HepG2 (cell line): ENCODE measurements at regions not wholly inside any gene's neighbourhood (a gene's known extent, or its start where the extent isn't known, plus 50 kb on each side); places are given as distances from the start of the nearest gene placed in this dataset.

Source experiments
- ATAC-seq: fragments of 200-7000 bp; cut with Tn5 transposase; 3 replicates; pipeline ENCODE4 v1.9.1; 2020; ENCODE audit warnings: mild to moderate bottlenecking, moderate library complexity
- BruUV-seq: library from RNA; stranded (reverse); fragments of 400-500 nt; replicated peaks from 2 replicates; lab custom pipeline; 2021; lab: Mats Ljungman, UMichigan
- CTCF ChIA-PET: fragments of 300-600 bp; formaldehyde crosslinking; extraction: SDS; loops from one replicate; lab custom pipeline; 2021; ENCODE audit warnings: low total read pairs, inconsistent platforms, low intra/inter-chr PET ratio; lab: Yijun Ruan, JAX
- POLR2A ChIA-PET: fragments of 350-600 bp; sonication (Branson Sonifier 250); formaldehyde crosslinking; loops from one replicate; lab custom pipeline; 2020; ENCODE audit warnings: antibody characterized with exemption, inconsistent platforms; lab: Yijun Ruan, JAX
- DNase-seq: peaks from one replicate; pipeline ENCODE4 v3.0.0-alpha.2; 2015; ENCODE audit warnings: low spot score
- FAIRE-seq: peaks from 3 replicates; lab custom pipeline; 2011; peaks lifted over from hg19 to GRCh38; lab: Jason Lieb, UNC
- H2AFZ ChIP-seq: one replicate; pipeline ENCODE4 v1.6.1; 2011; ENCODE audit warnings: low read length, inconsistent platforms
- H3K27ac ChIP-seq: fragments of 300-600 bp; 3 replicates; pipeline ENCODE4 v1.8.0; 2011; ENCODE audit warnings: mixed run types, mild to moderate bottlenecking, mixed read lengths, low read length, inconsistent platforms; ENCODE audit not compliant: insufficient read depth; ENCODE audit errors: extremely low read length
- H3K27me3 ChIP-seq, 2 experiments: fragments of 200-600 bp in 1 of 2; 2 replicates in 1 of 2; 3 replicates in 1 of 2; pipeline versions ENCODE4 v1.6.0 to v1.8.0; 2011; ENCODE audit warnings: low read length in 2 of 2, mild to moderate bottlenecking in 2 of 2, moderate library complexity in 2 of 2, inconsistent platforms in 1 of 2; ENCODE audit not compliant: insufficient read depth in 2 of 2, control insufficient read depth in 1 of 2
- H3K36me3 ChIP-seq, 2 experiments: fragments of 200-600 bp in 1 of 2; replicated peaks in 1 of 2; 2 replicates in 1 of 2; 3 replicates in 1 of 2; pipeline versions ENCODE4 v1.5.1 to v1.8.0; 2011; ENCODE audit warnings: low read length in 2 of 2, inconsistent platforms in 1 of 2; ENCODE audit not compliant: insufficient read depth in 2 of 2, control insufficient read depth in 1 of 2
- H3K4me1 ChIP-seq: 2 replicates; pipeline ENCODE4 v1.5.1; 2012; ENCODE audit warnings: low read length, inconsistent platforms; ENCODE audit not compliant: insufficient read depth
- H3K4me2 ChIP-seq: 2 replicates; pipeline ENCODE4 v1.6.0; 2011; ENCODE audit warnings: low read depth, low read length, inconsistent platforms
- H3K4me3 ChIP-seq, 3 experiments: fragments of 200-600 bp in 1 of 3; sonication (generic), shearing (Covaris generic) in 1 of 3; replicated peaks in 1 of 3; 2 replicates each; pipeline ENCODE4 v1.5.1; 2011 to 2016; ENCODE audit warnings: low read length in 3 of 3, inconsistent platforms in 2 of 3, low read depth in 2 of 3, mild to moderate bottlenecking in 2 of 3, control low read depth in 1 of 3, mixed read lengths in 1 of 3; ENCODE audit not compliant: insufficient read depth in 1 of 3
- H3K79me2 ChIP-seq: one replicate; pipeline ENCODE4 v1.6.1; 2011; ENCODE audit warnings: low read length, inconsistent platforms; ENCODE audit not compliant: insufficient read depth
- H3K9ac ChIP-seq: 2 replicates; pipeline ENCODE4 v1.6.0; 2011; ENCODE audit warnings: mild to moderate bottlenecking, low read depth, low read length, inconsistent platforms; ENCODE audit not compliant: insufficient read depth
- H3K9me3 ChIP-seq: 2 replicates; pipeline ENCODE4 v1.5.1; 2012; ENCODE audit warnings: mild to moderate bottlenecking, low read length
- H4K20me1 ChIP-seq: 2 replicates; pipeline ENCODE4 v1.6.0; 2011; ENCODE audit warnings: inconsistent platforms, mild to moderate bottlenecking, low read length, moderate library complexity; ENCODE audit not compliant: insufficient read depth
- ADNP ChIP-seq: sonication (generic); formaldehyde crosslinking; IDR thresholded peaks from 2 replicates; pipeline ENCODE4 v1.4.0; 2020; ENCODE audit warnings: missing genetic modification reagents
- ARID5B ChIP-seq: IDR thresholded peaks from 2 replicates; pipeline ENCODE4 v1.4.0; 2020; ENCODE audit warnings: mild to moderate bottlenecking, missing genetic modification reagents
- CEBPB ChIP-seq: IDR thresholded peaks from 2 replicates; pipeline ENCODE4 v1.6.1; 2011; ENCODE audit warnings: low read depth, low read length, improper control_type of control experiment, borderline replicate concordance
- E2F5 ChIP-seq: sonication (generic); formaldehyde crosslinking; conservative IDR thresholded peaks from 2 replicates; pipeline ENCODE4 v1.4.0; 2020; ENCODE audit warnings: missing genetic modification reagents
- FOXA1 ChIP-seq, 2 experiments: fragments of 450-650 bp in 1 of 2; sonication (generic) in 1 of 2; formaldehyde crosslinking in 1 of 2; IDR thresholded peaks; 2 replicates each; pipeline versions ENCODE4 v1.4.0 to v1.6.1; 2016 to 2020; ENCODE audit warnings: missing genetic modification reagents in 1 of 2
- PCBP2 ChIP-seq: fragments of 200-400 bp; formaldehyde crosslinking; optimal IDR thresholded peaks from 2 replicates; pipeline ENCODE3; 2018; ENCODE audit warnings: low read length, low read depth; ENCODE audit not compliant: poor library complexity, severe bottlenecking
- SMC3 ChIP-seq: IDR thresholded peaks from 2 replicates; pipeline ENCODE4 v1.6.1; 2011; ENCODE audit warnings: low read length, improper control_type of control experiment
- ZBTB3 ChIP-seq: sonication (generic); formaldehyde crosslinking; IDR thresholded peaks from 2 replicates; pipeline ENCODE4 v1.4.0; 2020; ENCODE audit warnings: low read depth, mild to moderate bottlenecking, moderate library complexity, missing genetic modification reagents, borderline replicate concordance
- ZBTB7B ChIP-seq: sonication (generic); formaldehyde crosslinking; IDR thresholded peaks from 2 replicates; pipeline ENCODE4 v1.4.0; 2020; ENCODE audit warnings: missing genetic modification reagents
- ZNF282 ChIP-seq: fragments of 450-650 bp; IDR thresholded peaks from 2 replicates; pipeline ENCODE4 v1.6.1; 2018; ENCODE audit not compliant: partially characterized antibody
- ZNF513 ChIP-seq: sonication (generic); formaldehyde crosslinking; conservative IDR thresholded peaks from 2 replicates; pipeline ENCODE4 v1.5.0; 2020; ENCODE audit warnings: missing genetic modification reagents
- ZNF737 ChIP-seq: sonication (generic); formaldehyde crosslinking; IDR thresholded peaks from 2 replicates; pipeline ENCODE4 v1.5.0; 2020; ENCODE audit warnings: missing genetic modification reagents, mild to moderate bottlenecking, borderline replicate concordance
- ZUFSP ChIP-seq: sonication (generic); formaldehyde crosslinking; IDR thresholded peaks from 2 replicates; pipeline ENCODE4 v1.9.0; 2021; ENCODE audit warnings: missing genetic modification reagents, mild to moderate bottlenecking, borderline replicate concordance
- WGBS: methylation state at CpG from one replicate; pipeline ENCODE4 v1.1.6; 2017; ENCODE audit warnings: low lambda C conversion rate; 5-methylcytosine and 5-hydroxymethylcytosine counted together
- in situ Hi-C: cut with HindIII; loops from 2 replicates; pipeline ENCODE4 v1.10.0; 2017; ENCODE audit warnings: low pct_unique_long_range_greater_than_20kb; ENCODE audit not compliant: extremely low pct_ligation_motif_present
- intact Hi-C: fragments of 100-400 bp; cut with micrococcal nuclease; formaldehyde crosslinking; loops from one replicate; pipeline ENCODE4 v1.10.0; 2022; ENCODE audit not compliant: unreplicated experiment

- no peak for TF ChIP-seq ARID5B (CRISPR knock-in tag)
- no peak for TF ChIP-seq ZNF282
- no peak for TF ChIP-seq ZBTB7B (CRISPR knock-in tag)
Observed at GRCh38 chr7:38020121-38020785, 99.8 kb downstream of the EPDR1 start (continued).

GRCh38 chr7:38021892-38022291 is 101.5 kb downstream of the EPDR1 start:
- CTCF ChIA-PET: no interaction called here
- Histone ChIP-seq H2AFZ (no peak overlapping the region), H3K79me2 (no peaks in the 10 kb centered on the region), H3K9ac (no peak overlapping the region), H3K36me3 (no peaks in the 10 kb centered on the region), H3K27ac (no peak overlapping the region), H3K4me3 (no peak overlapping the region), H3K4me1 (no peaks in the 10 kb centered on the region), H4K20me1 (no peaks in the 10 kb centered on the region), H3K4me2 (no peak overlapping the region), H3K9me3 (no peaks in the 10 kb centered on the region), H3K27me3 (no peaks in the 10 kb centered on the region)
- FAIRE-seq (no peak), ATAC-seq (no peak)
- intact Hi-C loops (loop anchor here (2.0 to 5.0 kb wide), 2 partner anchors 105 to 120 kb away; partner anchors contain the start of gene SFRP4), in situ Hi-C loops (no loop called here)
- POLR2A ChIA-PET: no interaction called here
- 0% methylated on average over 1 of the region's 3 CpGs for whole genome bisulfite sequencing
- no TSS peak for BruUV-seq
- TF ChIP-seq ZBTB3 (CRISPR knock-in tag): no peak
- no peak for TF ChIP-seq ADNP (CRISPR knock-in tag)
- TF ChIP-seq PCBP2: no peak
- TF ChIP-seq ZUFSP: no peak
- no peak for TF ChIP-seq E2F5 (CRISPR knock-in tag)
- TF ChIP-seq CEBPB: peak; percentile 55
- TF ChIP-seq SMC3: 0 out of 2 replicates have a peak, but pooled peaks have one; percentile 9
- no peak for TF ChIP-seq ZNF513
- TF ChIP-seq FOXA1 (IDR thresholded peaks at IDR 0.05): no peak
- no peak for TF ChIP-seq FOXA1 (CRISPR knock-in tag; IDR thresholded peaks at IDR 0.05)
- no peak for TF ChIP-seq ZNF737
- TF ChIP-seq, all 625 proteins: peak for 2
- DNase-seq: no peak
